Activated B cell treated with CpG ODN at 0.5 μM for 24 hours (primary cell): ENCODE measurements at regions not wholly inside any gene's neighbourhood (a gene's known extent, or its start where the extent isn't known, plus 50 kb on each side); places are given as distances from the start of the nearest gene placed in this dataset.

Experiments
- ATAC-seq: fragments of 200-7000 bp; cut with Tn5 transposase; one replicate; pipeline ENCODE4 v1.10.0; 2021; ENCODE audit warnings: low read depth, mild to moderate bottlenecking, moderate library complexity
- CTCF ChIA-PET: fragments of 350-600 bp; sonication (Branson Sonifier 250); formaldehyde crosslinking; loops from one replicate; lab custom pipeline; 2021; ENCODE audit warnings: antibody characterized with exemption; lab: Charles Lee
- POLR2A ChIA-PET: fragments of 350-600 bp; sonication (Branson Sonifier 250); formaldehyde crosslinking; loops from one replicate; lab custom pipeline; 2021; ENCODE audit warnings: antibody characterized with exemption; lab: Charles Lee
- DNase-seq: peaks from one replicate; pipeline ENCODE4 v3.0.0; 2022
- H3K27ac Mint-ChIP-seq: one replicate; pipeline ENCODE4 v1.8.0; 2020; ENCODE audit warnings: mixed read lengths
- H3K27me3 Mint-ChIP-seq: one replicate; pipeline ENCODE4 v1.8.0; 2021; ENCODE audit warnings: mixed read lengths
- H3K36me3 Mint-ChIP-seq: one replicate; pipeline ENCODE4 v1.8.0; 2021; ENCODE audit warnings: low read depth, mixed read lengths
- H3K4me1 Mint-ChIP-seq: one replicate; pipeline ENCODE4 v1.8.0; 2021; ENCODE audit warnings: mixed read lengths
- H3K4me3 Mint-ChIP-seq: one replicate; pipeline ENCODE4 v1.8.0; 2020; ENCODE audit warnings: mild to moderate bottlenecking, mixed read lengths
- H3K9me3 Mint-ChIP-seq: one replicate; pipeline ENCODE4 v1.8.0; 2020; ENCODE audit warnings: mixed read lengths
- CTCF ChIP-seq: fragments of 200-600 bp; IDR thresholded peaks from one replicate; pipeline ENCODE4 v1.8.0; 2022; ENCODE audit warnings: antibody characterized with exemption, mild to moderate bottlenecking
- intact Hi-C: fragments of 100-400 bp; cut with micrococcal nuclease; formaldehyde crosslinking; loops from one replicate; pipeline ENCODE4 v1.15.1; 2024

- ATAC-seq (no peak), DNase-seq (no peak)
- Mint-ChIP-seq H3K4me3 (no peak overlapping the region), H3K27ac (no peak overlapping the region), H3K27me3 (no peaks in the 10 kb centered on the region), H3K36me3 (peaks cover 1% of the 10 kb centered on the region), H3K4me1 (no peaks in the 10 kb centered on the region), H3K9me3 (peaks cover 15% of the 10 kb centered on the region)
- CTCF ChIA-PET = no interaction called here
- POLR2A ChIA-PET = interaction anchor here (0.9 kb wide), 1 partner anchor 52 kb away, joined by 3 read pairs; no protein-coding TSS in a partner anchor
- intact Hi-C loops = no loop called here
- no peak for TF ChIP-seq CTCF
These were observed 171.8 kb upstream of the CLNK start for GRCh38 chr4:10856271-10856782.

- POLR2A ChIA-PET = no interaction called here
- Mint-ChIP-seq H3K27me3 (no peaks in the 10 kb centered on the region), H3K27ac (no peak overlapping the region), H3K9me3 (peaks cover 10% of the 10 kb centered on the region), H3K4me1 (no peaks in the 10 kb centered on the region), H3K4me3 (no peak overlapping the region), H3K36me3 (peaks cover 1% of the 10 kb centered on the region)
- no peak for TF ChIP-seq CTCF
- CTCF ChIA-PET = no interaction called here
- intact Hi-C loops = no loop called here
- ATAC-seq (no peak), DNase-seq (no peak)
These were observed 168.6 kb upstream of the CLNK start for GRCh38 chr4:10853196-10853595.

GRCh38 chr4:10841697-10842096 is 157.1 kb upstream of the CLNK start:
- DNase-seq (no peak), ATAC-seq (no peak)
- intact Hi-C loops = no loop called here
- CTCF ChIA-PET = no interaction called here
- no peak overlapping the region for H3K27ac Mint-ChIP-seq
- no peaks in the 10 kb centered on the region for H3K27me3 Mint-ChIP-seq
- H3K4me1 Mint-ChIP-seq = no peaks in the 10 kb centered on the region
- H3K36me3 Mint-ChIP-seq = no peaks in the 10 kb centered on the region
- no peak for TF ChIP-seq CTCF
- H3K4me3 Mint-ChIP-seq = no peak overlapping the region
- POLR2A ChIA-PET = no interaction called here
- H3K9me3 Mint-ChIP-seq = no peaks in the 10 kb centered on the region

- Mint-ChIP-seq H3K4me1 (peaks cover 18% of the 10 kb centered on the region), H3K9me3 (no peaks in the 10 kb centered on the region), H3K4me3 (no peak overlapping the region), H3K36me3 (no peaks in the 10 kb centered on the region), H3K27ac (no peak overlapping the region), H3K27me3 (no peaks in the 10 kb centered on the region)
- DNase-seq (no peak), ATAC-seq (no peak)
- ChIA-PET CTCF (no interaction called here), POLR2A (no interaction called here)
- TF ChIP-seq CTCF = no peak
- intact Hi-C loops = no loop called here
These were observed 152.6 kb upstream of the CLNK start for GRCh38 chr4:10837151-10837550.

- POLR2A ChIA-PET = no interaction called here
These were observed 148.4 kb upstream of the CLNK start for GRCh38 chr4:10832806-10833628.

More at GRCh38 chr4:10832806-10833628, 148.4 kb upstream of the CLNK start:
- DNase-seq (no peak), ATAC-seq (no peak)
- peak overlapping the region; percentile 15 for H3K27ac Mint-ChIP-seq
- no peak for TF ChIP-seq CTCF
- peaks cover 3% of the 10 kb centered on the region for H3K9me3 Mint-ChIP-seq
- H3K27me3 Mint-ChIP-seq = no peaks in the 10 kb centered on the region
- CTCF ChIA-PET = no interaction called here
- intact Hi-C loops = no loop called here
- peaks cover 33% of the 10 kb centered on the region for H3K4me1 Mint-ChIP-seq
- peaks cover 2% of the 10 kb centered on the region for H3K36me3 Mint-ChIP-seq
- peak overlapping the region; percentile 24 for H3K4me3 Mint-ChIP-seq
